SU-DHL-6 (cell line): ENCODE measurements at regions not wholly inside any gene's neighbourhood (a gene's known extent, or its start where the extent isn't known, plus 50 kb on each side); places are given as distances from the start of the nearest gene placed in this dataset.

Experiments
- CTCF ChIP-seq: fragments of 200-600 bp; sonication (generic); IDR thresholded peaks from one replicate; pipeline ENCODE4 v1.5.1; 2017; ENCODE audit warnings: antibody characterized with exemption, mild to moderate bottlenecking, low read length, moderate library complexity; ENCODE audit not compliant: insufficient read depth, poor library complexity, severe bottlenecking
- EZH2phosphoT487 ChIP-seq: fragments of 200-600 bp; sonication (generic), shearing (Covaris generic); conservative IDR thresholded peaks from 2 replicates; pipeline ENCODE4 v1.6.1; 2018; ENCODE audit warnings: mild to moderate bottlenecking, antibody characterized with exemption, low read length, moderate library complexity, mixed read lengths

GRCh38 chr3:162842549-162843216 lies 1346.1 kb downstream of the OTOL1 start:
- TF ChIP-seq CTCF (no peak), EZH2phosphoT487 (no peak)
